WTC11 (cell line): ENCODE measurements at regions not wholly inside any gene's neighbourhood (a gene's known extent, or its start where the extent isn't known, plus 50 kb on each side); places are given as distances from the start of the nearest gene placed in this dataset.

ENCODE experiments used
- ATAC-seq: fragments of 200-7000 bp; cut with Tn5 transposase; 2 replicates; pipeline ENCODE4 v1.10.0; 2021; ENCODE audit warnings: mild to moderate bottlenecking, moderate library complexity
- CTCF ChIA-PET: fragments of 300-600 bp; sonication (Branson Sonifier 250); formaldehyde crosslinking; loops from one replicate; lab custom pipeline; 2021; ENCODE audit warnings: antibody characterized with exemption; lab: Charles Lee
- POLR2A ChIA-PET: fragments of 350-600 bp; sonication (Branson Sonifier 250); formaldehyde crosslinking; loops from one replicate; lab custom pipeline; 2021; ENCODE audit warnings: antibody characterized with exemption; lab: Charles Lee
- DNase-seq: peaks from one replicate; pipeline ENCODE4 v3.0.0; 2021; ENCODE audit warnings: low spot score
- H3K27ac Mint-ChIP-seq: 2 replicates; pipeline ENCODE4 v1.8.0; 2021; ENCODE audit warnings: mixed read lengths
- H3K27me3 Mint-ChIP-seq: 2 replicates; pipeline ENCODE4 v1.8.0; 2021; ENCODE audit warnings: low read depth, mild to moderate bottlenecking, moderate library complexity, mixed read lengths
- H3K36me3 Mint-ChIP-seq: 2 replicates; pipeline ENCODE4 v1.8.0; 2021; ENCODE audit warnings: mixed read lengths
- H3K4me1 Mint-ChIP-seq: 2 replicates; pipeline ENCODE4 v1.8.0; 2022; ENCODE audit warnings: mixed read lengths
- H3K4me3 Mint-ChIP-seq: 2 replicates; pipeline ENCODE4 v1.8.0; 2021; ENCODE audit warnings: mild to moderate bottlenecking, moderate library complexity, mixed read lengths
- H3K9me3 Mint-ChIP-seq: 2 replicates; pipeline ENCODE4 v1.8.0; 2021; ENCODE audit warnings: mixed read lengths
- CTCF ChIP-seq: fragments of 200-600 bp; IDR thresholded peaks from 2 replicates; pipeline ENCODE4 v1.8.0; 2022; ENCODE audit warnings: antibody characterized with exemption
- ELF4 ChIP-seq: sonication (generic); formaldehyde crosslinking; IDR thresholded peaks from 2 replicates; pipeline ENCODE4 v1.8.1; 2022; ENCODE audit warnings: low read depth, mild to moderate bottlenecking, moderate library complexity, missing genetic modification reagents
- NFATC4 ChIP-seq: fragments of 250-450 bp; sonication (Bioruptor Pico); IDR thresholded peaks from 2 replicates; pipeline ENCODE4 v1.9.0; 2021; ENCODE audit warnings: mild to moderate bottlenecking
- NR1H2 ChIP-seq: sonication (generic); formaldehyde crosslinking; IDR thresholded peaks from 2 replicates; pipeline ENCODE4 v1.9.0; 2021; ENCODE audit warnings: mild to moderate bottlenecking, moderate library complexity, missing genetic modification reagents
- USF1 ChIP-seq: sonication (generic); formaldehyde crosslinking; IDR thresholded peaks from 2 replicates; pipeline ENCODE4 v1.8.0; 2022; ENCODE audit warnings: mild to moderate bottlenecking, missing genetic modification reagents
- ZNF317 ChIP-seq: sonication (generic); formaldehyde crosslinking; IDR thresholded peaks from 2 replicates; pipeline ENCODE4 v1.8.1; 2023; ENCODE audit warnings: low read depth, mild to moderate bottlenecking, moderate library complexity, missing genetic modification reagents, borderline replicate concordance
- ZNF396 ChIP-seq: fragments of 250-450 bp; sonication (Bioruptor Pico); IDR thresholded peaks from 2 replicates; pipeline ENCODE4 v1.8.0; 2021; ENCODE audit warnings: mild to moderate bottlenecking, moderate library complexity, borderline replicate concordance
- ZNF423 ChIP-seq: fragments of 250-450 bp; sonication (Bioruptor Pico); IDR thresholded peaks from 2 replicates; pipeline ENCODE4 v2.1.2; 2022; ENCODE audit warnings: mild to moderate bottlenecking, moderate library complexity
- TF ChIP-seq, protein P1 (sequence below): sonication (generic); formaldehyde crosslinking; IDR thresholded peaks from 2 replicates; pipeline ENCODE4 v1.8.0; 2022; ENCODE audit warnings: missing genetic modification reagents
- TF ChIP-seq, protein P2 (sequence below): sonication (generic); formaldehyde crosslinking; IDR thresholded peaks from 2 replicates; pipeline ENCODE4 v1.8.1; 2023; ENCODE audit warnings: mild to moderate bottlenecking, missing genetic modification reagents
- TF ChIP-seq, protein P3 (sequence below): sonication (generic); formaldehyde crosslinking; IDR thresholded peaks from 2 replicates; pipeline ENCODE4 v1.8.1; 2022; ENCODE audit warnings: mild to moderate bottlenecking, missing genetic modification reagents, moderate library complexity, borderline replicate concordance

- TF ChIP-seq ELF4 (CRISPR knock-in tag) (no peak), CTCF (no peak)
- TF ChIP-seq, protein P1, sequence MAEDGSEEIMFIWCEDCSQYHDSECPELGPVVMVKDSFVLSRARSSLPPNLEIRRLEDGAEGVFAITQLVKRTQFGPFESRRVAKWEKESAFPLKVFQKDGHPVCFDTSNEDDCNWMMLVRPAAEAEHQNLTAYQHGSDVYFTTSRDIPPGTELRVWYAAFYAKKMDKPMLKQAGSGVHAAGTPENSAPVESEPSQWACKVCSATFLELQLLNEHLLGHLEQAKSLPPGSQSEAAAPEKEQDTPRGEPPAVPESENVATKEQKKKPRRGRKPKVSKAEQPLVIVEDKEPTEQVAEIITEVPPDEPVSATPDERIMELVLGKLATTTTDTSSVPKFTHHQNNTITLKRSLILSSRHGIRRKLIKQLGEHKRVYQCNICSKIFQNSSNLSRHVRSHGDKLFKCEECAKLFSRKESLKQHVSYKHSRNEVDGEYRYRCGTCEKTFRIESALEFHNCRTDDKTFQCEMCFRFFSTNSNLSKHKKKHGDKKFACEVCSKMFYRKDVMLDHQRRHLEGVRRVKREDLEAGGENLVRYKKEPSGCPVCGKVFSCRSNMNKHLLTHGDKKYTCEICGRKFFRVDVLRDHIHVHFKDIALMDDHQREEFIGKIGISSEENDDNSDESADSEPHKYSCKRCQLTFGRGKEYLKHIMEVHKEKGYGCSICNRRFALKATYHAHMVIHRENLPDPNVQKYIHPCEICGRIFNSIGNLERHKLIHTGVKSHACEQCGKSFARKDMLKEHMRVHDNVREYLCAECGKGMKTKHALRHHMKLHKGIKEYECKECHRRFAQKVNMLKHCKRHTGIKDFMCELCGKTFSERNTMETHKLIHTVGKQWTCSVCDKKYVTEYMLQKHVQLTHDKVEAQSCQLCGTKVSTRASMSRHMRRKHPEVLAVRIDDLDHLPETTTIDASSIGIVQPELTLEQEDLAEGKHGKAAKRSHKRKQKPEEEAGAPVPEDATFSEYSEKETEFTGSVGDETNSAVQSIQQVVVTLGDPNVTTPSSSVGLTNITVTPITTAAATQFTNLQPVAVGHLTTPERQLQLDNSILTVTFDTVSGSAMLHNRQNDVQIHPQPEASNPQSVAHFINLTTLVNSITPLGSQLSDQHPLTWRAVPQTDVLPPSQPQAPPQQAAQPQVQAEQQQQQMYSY (CRISPR knock-in tag) = no peak
- no peak overlapping the region for H3K27ac Mint-ChIP-seq
- DNase-seq = no peak
- POLR2A ChIA-PET = no interaction called here
- H3K4me1 Mint-ChIP-seq = peaks cover 24% of the 10 kb centered on the region
- H3K36me3 Mint-ChIP-seq = peaks cover 20% of the 10 kb centered on the region
- CTCF ChIA-PET = interaction anchor here (1.0 kb wide), 1 partner anchor 31 kb away, joined by 3 read pairs; no protein-coding TSS in a partner anchor
- peaks cover 37% of the 10 kb centered on the region for H3K9me3 Mint-ChIP-seq
- ATAC-seq = no peak
- H3K27me3 Mint-ChIP-seq = no peaks in the 10 kb centered on the region; the same call in 1 of the 2 replicates
- H3K4me3 Mint-ChIP-seq = no peak overlapping the region
These were observed 54.6 kb upstream of the MKI67 start for GRCh38 chr10:128180843-128181242.

- Mint-ChIP-seq H3K4me1 (peaks cover 36% of the 10 kb centered on the region), H3K27ac (no peak overlapping the region), H3K27me3 (peaks cover 3% of the 10 kb centered on the region), H3K9me3 (peaks cover 21% of the 10 kb centered on the region), H3K4me3 (no peak overlapping the region), H3K36me3 (peaks cover 13% of the 10 kb centered on the region)
- TF ChIP-seq USF1 (CRISPR knock-in tag) (no peak), NFATC4 (CRISPR knock-in tag) (no peak), ZNF396 (CRISPR knock-in tag) (no peak), NR1H2 (no peak), ZNF317 (CRISPR knock-in tag) (no peak), ZNF423 (no peak)
- TF ChIP-seq, protein P2, sequence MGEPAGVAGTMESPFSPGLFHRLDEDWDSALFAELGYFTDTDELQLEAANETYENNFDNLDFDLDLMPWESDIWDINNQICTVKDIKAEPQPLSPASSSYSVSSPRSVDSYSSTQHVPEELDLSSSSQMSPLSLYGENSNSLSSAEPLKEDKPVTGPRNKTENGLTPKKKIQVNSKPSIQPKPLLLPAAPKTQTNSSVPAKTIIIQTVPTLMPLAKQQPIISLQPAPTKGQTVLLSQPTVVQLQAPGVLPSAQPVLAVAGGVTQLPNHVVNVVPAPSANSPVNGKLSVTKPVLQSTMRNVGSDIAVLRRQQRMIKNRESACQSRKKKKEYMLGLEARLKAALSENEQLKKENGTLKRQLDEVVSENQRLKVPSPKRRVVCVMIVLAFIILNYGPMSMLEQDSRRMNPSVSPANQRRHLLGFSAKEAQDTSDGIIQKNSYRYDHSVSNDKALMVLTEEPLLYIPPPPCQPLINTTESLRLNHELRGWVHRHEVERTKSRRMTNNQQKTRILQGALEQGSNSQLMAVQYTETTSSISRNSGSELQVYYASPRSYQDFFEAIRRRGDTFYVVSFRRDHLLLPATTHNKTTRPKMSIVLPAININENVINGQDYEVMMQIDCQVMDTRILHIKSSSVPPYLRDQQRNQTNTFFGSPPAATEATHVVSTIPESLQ (CRISPR knock-in tag) = no peak
- TF ChIP-seq, protein P3, sequence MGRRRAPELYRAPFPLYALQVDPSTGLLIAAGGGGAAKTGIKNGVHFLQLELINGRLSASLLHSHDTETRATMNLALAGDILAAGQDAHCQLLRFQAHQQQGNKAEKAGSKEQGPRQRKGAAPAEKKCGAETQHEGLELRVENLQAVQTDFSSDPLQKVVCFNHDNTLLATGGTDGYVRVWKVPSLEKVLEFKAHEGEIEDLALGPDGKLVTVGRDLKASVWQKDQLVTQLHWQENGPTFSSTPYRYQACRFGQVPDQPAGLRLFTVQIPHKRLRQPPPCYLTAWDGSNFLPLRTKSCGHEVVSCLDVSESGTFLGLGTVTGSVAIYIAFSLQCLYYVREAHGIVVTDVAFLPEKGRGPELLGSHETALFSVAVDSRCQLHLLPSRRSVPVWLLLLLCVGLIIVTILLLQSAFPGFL (CRISPR knock-in tag) = no peak
- POLR2A ChIA-PET = no interaction called here
- ATAC-seq (peak; percentile 84), DNase-seq (no peak)
- CTCF ChIA-PET = interaction anchor here (1.0 to 1.2 kb wide), 2 partner anchors 26 to 107 kb away, joined by 3 to 4 read pairs; no protein-coding TSS in a partner anchor
These were observed 59.4 kb upstream of the MKI67 start for GRCh38 chr10:128185627-128186026.
